ENCODE measurements at regions not wholly inside any gene's neighbourhood (a gene's known extent, or its start where the extent isn't known, plus 50 kb on each side); places are given as distances from the start of the nearest gene placed in this dataset.

DNA sequence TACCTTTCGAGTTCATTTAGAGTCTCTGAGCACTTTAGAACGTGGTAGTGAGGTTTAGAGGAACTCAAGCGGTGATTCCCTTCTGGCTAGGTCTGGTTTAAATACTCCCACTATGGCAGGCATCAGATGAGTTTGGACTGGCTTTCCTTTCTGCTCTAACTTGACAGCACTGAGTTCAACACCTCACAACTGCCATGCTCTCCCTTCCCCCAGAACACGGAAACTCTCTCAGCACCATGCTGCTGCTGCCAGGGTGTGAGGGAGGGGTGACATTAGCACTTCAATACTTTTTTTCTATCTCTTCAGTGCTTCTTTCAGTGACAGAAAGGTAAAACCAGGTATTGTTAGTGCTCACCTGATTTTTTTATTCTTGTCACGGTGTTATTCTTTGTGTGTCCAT, 234.5 kb upstream of the AGTR2 start:
- TF ChIP-seq, protein P1, sequence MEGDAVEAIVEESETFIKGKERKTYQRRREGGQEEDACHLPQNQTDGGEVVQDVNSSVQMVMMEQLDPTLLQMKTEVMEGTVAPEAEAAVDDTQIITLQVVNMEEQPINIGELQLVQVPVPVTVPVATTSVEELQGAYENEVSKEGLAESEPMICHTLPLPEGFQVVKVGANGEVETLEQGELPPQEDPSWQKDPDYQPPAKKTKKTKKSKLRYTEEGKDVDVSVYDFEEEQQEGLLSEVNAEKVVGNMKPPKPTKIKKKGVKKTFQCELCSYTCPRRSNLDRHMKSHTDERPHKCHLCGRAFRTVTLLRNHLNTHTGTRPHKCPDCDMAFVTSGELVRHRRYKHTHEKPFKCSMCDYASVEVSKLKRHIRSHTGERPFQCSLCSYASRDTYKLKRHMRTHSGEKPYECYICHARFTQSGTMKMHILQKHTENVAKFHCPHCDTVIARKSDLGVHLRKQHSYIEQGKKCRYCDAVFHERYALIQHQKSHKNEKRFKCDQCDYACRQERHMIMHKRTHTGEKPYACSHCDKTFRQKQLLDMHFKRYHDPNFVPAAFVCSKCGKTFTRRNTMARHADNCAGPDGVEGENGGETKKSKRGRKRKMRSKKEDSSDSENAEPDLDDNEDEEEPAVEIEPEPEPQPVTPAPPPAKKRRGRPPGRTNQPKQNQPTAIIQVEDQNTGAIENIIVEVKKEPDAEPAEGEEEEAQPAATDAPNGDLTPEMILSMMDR (IDR thresholded peaks at IDR 0.05 in 2 of 3, conservative IDR thresholded peaks at IDR 0.05 in 1 of 3; ENCODE audit: control insufficient read depth in 2 of 3, extremely low read depth in 1 of 3, insufficient read depth in 1 of 3, low read depth in 3 of 3, low read length in 3 of 3) = no peak
- no peak for TF ChIP-seq POLR2A (IDR thresholded peaks at IDR 0.05; ENCODE audit: low read depth, low read length)
- TF ChIP-seq, protein P2, sequence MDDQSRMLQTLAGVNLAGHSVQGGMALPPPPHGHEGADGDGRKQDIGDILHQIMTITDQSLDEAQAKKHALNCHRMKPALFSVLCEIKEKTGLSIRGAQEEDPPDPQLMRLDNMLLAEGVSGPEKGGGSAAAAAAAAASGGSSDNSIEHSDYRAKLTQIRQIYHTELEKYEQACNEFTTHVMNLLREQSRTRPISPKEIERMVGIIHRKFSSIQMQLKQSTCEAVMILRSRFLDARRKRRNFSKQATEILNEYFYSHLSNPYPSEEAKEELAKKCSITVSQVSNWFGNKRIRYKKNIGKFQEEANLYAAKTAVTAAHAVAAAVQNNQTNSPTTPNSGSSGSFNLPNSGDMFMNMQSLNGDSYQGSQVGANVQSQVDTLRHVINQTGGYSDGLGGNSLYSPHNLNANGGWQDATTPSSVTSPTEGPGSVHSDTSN (IDR thresholded peaks at IDR 0.05; ENCODE audit: insufficient replicate concordance, low read depth, low read length) = no peak
- TF ChIP-seq, protein P3, sequence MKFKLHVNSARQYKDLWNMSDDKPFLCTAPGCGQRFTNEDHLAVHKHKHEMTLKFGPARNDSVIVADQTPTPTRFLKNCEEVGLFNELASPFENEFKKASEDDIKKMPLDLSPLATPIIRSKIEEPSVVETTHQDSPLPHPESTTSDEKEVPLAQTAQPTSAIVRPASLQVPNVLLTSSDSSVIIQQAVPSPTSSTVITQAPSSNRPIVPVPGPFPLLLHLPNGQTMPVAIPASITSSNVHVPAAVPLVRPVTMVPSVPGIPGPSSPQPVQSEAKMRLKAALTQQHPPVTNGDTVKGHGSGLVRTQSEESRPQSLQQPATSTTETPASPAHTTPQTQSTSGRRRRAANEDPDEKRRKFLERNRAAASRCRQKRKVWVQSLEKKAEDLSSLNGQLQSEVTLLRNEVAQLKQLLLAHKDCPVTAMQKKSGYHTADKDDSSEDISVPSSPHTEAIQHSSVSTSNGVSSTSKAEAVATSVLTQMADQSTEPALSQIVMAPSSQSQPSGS (IDR thresholded peaks at IDR 0.05; ENCODE audit: low read length) = no peak
- TF ChIP-seq NFIC (IDR thresholded peaks at IDR 0.05; ENCODE audit: low read depth, low read length) = no peak

Data from GM12878 (cell line).